ENCODE measurements at regions not wholly inside any gene's neighbourhood (a gene's known extent, or its start where the extent isn't known, plus 50 kb on each side); places are given as distances from the start of the nearest gene placed in this dataset.
"Not testable (repeated sequence)": the region's sequence is repeated elsewhere in the genome, so short reads cannot be mapped to it uniquely, and the experiment has no call there.

GRCh38 chr10:21387868-21388267 lies 137.6 kb downstream of the SKIDA1 start:
- H3K36me3 ChIP-seq, result no peaks in the 10 kb centered on the region
- H3K9me3 ChIP-seq, result no peaks in the 10 kb centered on the region
- TF ChIP-seq, protein P1, sequence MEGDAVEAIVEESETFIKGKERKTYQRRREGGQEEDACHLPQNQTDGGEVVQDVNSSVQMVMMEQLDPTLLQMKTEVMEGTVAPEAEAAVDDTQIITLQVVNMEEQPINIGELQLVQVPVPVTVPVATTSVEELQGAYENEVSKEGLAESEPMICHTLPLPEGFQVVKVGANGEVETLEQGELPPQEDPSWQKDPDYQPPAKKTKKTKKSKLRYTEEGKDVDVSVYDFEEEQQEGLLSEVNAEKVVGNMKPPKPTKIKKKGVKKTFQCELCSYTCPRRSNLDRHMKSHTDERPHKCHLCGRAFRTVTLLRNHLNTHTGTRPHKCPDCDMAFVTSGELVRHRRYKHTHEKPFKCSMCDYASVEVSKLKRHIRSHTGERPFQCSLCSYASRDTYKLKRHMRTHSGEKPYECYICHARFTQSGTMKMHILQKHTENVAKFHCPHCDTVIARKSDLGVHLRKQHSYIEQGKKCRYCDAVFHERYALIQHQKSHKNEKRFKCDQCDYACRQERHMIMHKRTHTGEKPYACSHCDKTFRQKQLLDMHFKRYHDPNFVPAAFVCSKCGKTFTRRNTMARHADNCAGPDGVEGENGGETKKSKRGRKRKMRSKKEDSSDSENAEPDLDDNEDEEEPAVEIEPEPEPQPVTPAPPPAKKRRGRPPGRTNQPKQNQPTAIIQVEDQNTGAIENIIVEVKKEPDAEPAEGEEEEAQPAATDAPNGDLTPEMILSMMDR (IDR thresholded peaks at IDR 0.05), result no peak
- H3K4me3 ChIP-seq, result no peak overlapping the region
- no peaks in the 10 kb centered on the region for H3K4me1 ChIP-seq
- no peak for DNase-seq
- no peaks in the 10 kb centered on the region for H3K27me3 ChIP-seq (ENCODE audit: low read depth)
- no peak overlapping the region for H3K27ac ChIP-seq
- intact Hi-C loops (cut with DNase I), result no loop called here
- ATAC-seq, result no peak

DNA sequence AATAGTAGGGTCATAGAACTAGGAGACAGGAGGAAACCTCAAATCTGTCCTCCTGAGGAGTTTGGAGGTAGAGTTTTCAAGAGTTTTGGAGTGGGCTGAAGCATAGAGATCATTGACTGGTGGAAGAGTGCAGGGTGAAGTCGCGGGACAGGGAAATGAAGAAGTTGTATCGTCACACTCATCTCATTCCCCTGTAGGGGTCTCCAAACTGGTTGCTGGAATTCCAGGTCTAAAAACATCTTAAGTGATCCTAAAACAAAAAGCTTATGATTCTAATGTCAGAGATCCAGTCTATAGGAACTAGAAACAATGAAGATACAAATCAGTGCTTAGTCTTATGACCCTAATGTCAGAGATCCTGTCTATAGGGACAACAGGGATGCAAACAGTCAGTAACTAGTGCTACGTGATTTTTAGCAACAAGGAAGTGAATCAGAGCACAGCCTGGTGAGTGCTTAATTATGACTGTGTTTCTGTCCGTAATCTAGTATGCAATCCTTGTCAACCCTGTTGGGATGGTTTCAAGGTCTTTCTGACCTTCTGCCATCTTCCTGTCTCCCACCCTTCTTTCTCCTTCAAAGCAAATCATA lies 139.4 kb downstream of the SKIDA1 start:
- no peak for ATAC-seq
- no peak for DNase-seq
- Histone ChIP-seq H3K27me3 (ENCODE audit: low read depth) (no peaks in the 10 kb centered on the region), H3K27ac (no peak overlapping the region), H3K9me3 (no peaks in the 10 kb centered on the region), H3K4me1 (no peaks in the 10 kb centered on the region), H3K4me3 (no peak overlapping the region), H3K36me3 (no peaks in the 10 kb centered on the region)
- TF ChIP-seq, protein P1 (IDR thresholded peaks at IDR 0.05), result no peak
- intact Hi-C loops (cut with DNase I), result no loop called here

GRCh38 chr10:21385536-21385935 lies 139.9 kb downstream of the SKIDA1 start:
- no peak overlapping the region for H3K4me3 ChIP-seq
- H3K27ac ChIP-seq, result no peak overlapping the region
- H3K4me1 ChIP-seq, result no peaks in the 10 kb centered on the region
- no peaks in the 10 kb centered on the region for H3K36me3 ChIP-seq
- H3K9me3 ChIP-seq, result no peaks in the 10 kb centered on the region
- H3K27me3 ChIP-seq (ENCODE audit: low read depth), result no peaks in the 10 kb centered on the region
- TF ChIP-seq, protein P1 (IDR thresholded peaks at IDR 0.05), result no peak
- DNase-seq (no peak), ATAC-seq (no peak)
- intact Hi-C loops (cut with DNase I), result no loop called here

- H3K9me3 ChIP-seq, result no peaks in the 10 kb centered on the region
- H3K27me3 ChIP-seq (ENCODE audit: low read depth), result no peaks in the 10 kb centered on the region
- ATAC-seq (no peak), DNase-seq (no peak)
- intact Hi-C loops (cut with DNase I), result no loop called here
- no peaks in the 10 kb centered on the region for H3K4me1 ChIP-seq
- TF ChIP-seq, protein P1 (IDR thresholded peaks at IDR 0.05), result no peak
- no peaks in the 10 kb centered on the region for H3K36me3 ChIP-seq
- no peak overlapping the region for H3K4me3 ChIP-seq
- no peak overlapping the region for H3K27ac ChIP-seq
Measured at GRCh38 chr10:21379143-21379542, 146.3 kb downstream of the SKIDA1 start.

- ATAC-seq; H3K27me3 ChIP-seq (ENCODE audit: low read depth); intact Hi-C loops (cut with DNase I); H3K4me3 ChIP-seq; H3K9me3 ChIP-seq; H3K27ac ChIP-seq; H3K36me3 ChIP-seq; DNase-seq; H3K4me1 ChIP-seq: not testable (repeated sequence)
Measured at GRCh38 chr10:21375274-21375673, 150.2 kb downstream of the SKIDA1 start.

DNA sequence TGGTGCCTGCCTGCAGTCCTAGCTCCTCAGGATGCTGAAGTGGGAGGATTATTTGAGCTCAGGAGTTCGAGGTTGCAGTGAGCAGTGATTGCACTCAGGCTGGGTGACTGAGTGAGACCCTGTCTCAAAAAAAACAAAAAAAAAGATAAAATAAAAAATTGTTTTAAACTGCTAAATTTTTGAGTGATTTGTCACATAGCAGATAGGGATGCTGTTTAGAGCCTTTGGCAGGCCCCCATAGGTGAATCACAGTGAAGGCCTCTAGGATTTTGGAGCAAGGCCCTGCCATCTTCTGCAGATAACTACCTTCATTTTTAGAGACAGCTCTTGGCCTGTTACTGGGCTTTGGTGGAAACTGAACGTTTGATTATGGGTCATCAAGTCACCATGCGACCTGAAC lies 151.6 kb downstream of the SKIDA1 start:
- H3K27me3 ChIP-seq (ENCODE audit: low read depth); H3K9me3 ChIP-seq; intact Hi-C loops (cut with DNase I); ATAC-seq; H3K4me1 ChIP-seq; H3K36me3 ChIP-seq; DNase-seq; H3K4me3 ChIP-seq; H3K27ac ChIP-seq: not testable (repeated sequence)

All from lower lobe of right lung (tissue), 2 donors.